Prostate gland (tissue), 2 donors: ENCODE measurements at regions not wholly inside any gene's neighbourhood (a gene's known extent, or its start where the extent isn't known, plus 50 kb on each side); places are given as distances from the start of the nearest gene placed in this dataset.

Source experiments
- CTCF ChIP-seq, 4 experiments: fragments of 200-600 bp in 2 of 4; fragments of 450-650 bp in 2 of 4; sonication (generic) in 2 of 4; IDR thresholded peaks; 1 replicate in 3 of 4; 2 replicates in 1 of 4; pipeline ENCODE4 v1.5.1; 2016 to 2019; ENCODE audit warnings: antibody characterized with exemption in 4 of 4, mild to moderate bottlenecking in 2 of 4, moderate library complexity in 2 of 4
- POLR2A ChIP-seq: fragments of 450-650 bp; IDR thresholded peaks from one replicate; pipeline ENCODE4 v1.6.1; 2016; ENCODE audit warnings: antibody characterized with exemption, mild to moderate bottlenecking

GRCh38 chrX:97728215-97728614, 844.5 kb downstream of the RPA4 start:
- TF ChIP-seq CTCF (IDR thresholded peaks at IDR 0.05), result no peak
- no peak for TF ChIP-seq POLR2A
